GM19324 (cell line): ENCODE measurements at regions not wholly inside any gene's neighbourhood (a gene's known extent, or its start where the extent isn't known, plus 50 kb on each side); places are given as distances from the start of the nearest gene placed in this dataset.
"Not testable (repeated sequence)": the region's sequence is repeated elsewhere in the genome, so short reads cannot be mapped to it uniquely, and the experiment has no call there.

ENCODE experiments used
- ATAC-seq: cut with Tn5 transposase; IDR thresholded peaks from one replicate; pipeline ENCODE4 v1.9.1; 2021; ENCODE audit warnings: mild to moderate bottlenecking, moderate library complexity; ENCODE audit not compliant: unreplicated experiment, low FRiP score

DNA sequence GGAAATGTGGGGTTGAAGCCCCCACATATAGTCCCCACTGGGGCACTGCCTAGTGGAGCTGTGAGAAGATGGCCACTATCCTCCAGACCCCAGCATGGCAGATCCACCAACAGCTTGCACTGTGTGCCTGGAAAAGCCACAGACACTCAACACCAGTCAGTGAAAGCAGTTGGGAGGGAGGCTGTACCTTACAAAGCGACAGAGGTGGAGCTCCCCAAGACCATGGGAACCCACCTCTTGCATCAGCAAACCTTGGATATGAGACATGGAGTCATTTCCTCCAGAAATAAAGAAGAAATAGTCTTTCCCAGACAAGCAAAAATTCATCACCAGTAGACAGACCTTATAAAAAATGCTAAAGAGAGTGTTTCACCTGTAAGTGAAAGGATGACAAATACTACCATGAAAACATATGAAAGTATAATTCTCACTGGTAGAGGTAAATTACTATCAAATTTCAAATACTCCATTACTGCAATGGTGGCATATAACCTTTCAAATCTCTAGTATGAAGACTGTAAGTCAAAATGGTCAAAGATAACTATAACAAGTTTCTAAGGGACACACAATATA is 152.6 kb upstream of the EPHA4 start:
- ATAC-seq, result no peak

DNA sequence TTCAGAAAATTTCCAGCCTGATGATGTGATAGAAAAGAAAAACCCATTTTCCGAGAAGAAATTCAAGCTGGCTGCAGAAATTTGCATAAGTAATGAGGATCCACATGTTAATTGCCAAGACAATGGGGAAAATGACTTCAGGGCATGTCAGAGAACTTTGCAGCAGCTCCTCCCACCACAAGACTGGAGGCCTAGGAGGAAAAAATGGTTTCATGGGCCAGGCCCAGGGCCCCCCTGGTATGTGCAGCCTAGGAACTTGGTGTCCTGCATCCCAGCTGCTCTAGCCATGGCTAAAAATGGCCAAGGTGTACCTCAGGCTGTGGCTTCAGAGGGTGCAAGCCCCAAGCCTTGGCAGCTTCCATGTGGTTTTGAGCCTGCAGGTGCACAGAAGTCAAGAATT is 152.0 kb upstream of the EPHA4 start:
- ATAC-seq, result not testable (repeated sequence)

DNA sequence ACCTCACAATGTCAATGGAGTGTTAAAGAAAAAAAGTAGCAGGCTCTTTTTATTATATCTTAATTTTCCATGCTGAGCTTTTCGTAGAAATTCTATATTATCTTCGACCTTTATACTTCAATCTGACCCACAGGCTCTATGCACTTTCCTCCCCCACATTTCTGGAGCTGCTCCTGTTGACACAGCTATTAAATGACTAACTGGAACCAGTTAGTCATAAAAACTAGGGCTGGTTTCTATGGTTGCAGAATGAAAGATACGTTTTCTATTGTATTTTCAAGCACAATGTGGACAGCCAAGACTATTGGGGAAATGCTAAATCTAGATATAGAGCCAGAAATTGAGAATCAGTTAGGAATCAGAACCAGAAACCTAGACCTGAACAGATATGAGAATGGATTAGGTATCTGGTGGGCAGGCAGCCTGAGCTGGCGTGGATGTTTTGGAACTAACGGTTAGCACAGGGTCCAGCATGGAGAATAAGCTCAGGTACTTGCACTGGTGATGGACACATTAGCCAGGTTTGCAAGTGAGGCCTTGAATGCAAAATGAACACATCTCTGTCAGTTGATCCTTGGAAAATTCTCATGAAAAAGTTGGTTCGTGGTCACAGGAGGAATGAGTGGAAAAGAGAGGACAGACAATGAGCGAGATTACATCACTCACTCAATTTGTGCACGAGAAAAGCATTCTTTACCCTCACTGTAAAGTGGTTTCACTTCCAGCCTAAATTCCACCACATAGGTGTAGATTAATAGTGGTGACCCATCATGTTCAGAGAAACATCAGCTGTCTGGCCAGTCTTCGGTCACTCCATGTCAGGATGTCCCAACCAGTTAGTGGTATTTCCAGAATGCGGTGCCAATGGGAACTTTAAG is 144.6 kb upstream of the EPHA4 start:
- ATAC-seq, result no peak

DNA sequence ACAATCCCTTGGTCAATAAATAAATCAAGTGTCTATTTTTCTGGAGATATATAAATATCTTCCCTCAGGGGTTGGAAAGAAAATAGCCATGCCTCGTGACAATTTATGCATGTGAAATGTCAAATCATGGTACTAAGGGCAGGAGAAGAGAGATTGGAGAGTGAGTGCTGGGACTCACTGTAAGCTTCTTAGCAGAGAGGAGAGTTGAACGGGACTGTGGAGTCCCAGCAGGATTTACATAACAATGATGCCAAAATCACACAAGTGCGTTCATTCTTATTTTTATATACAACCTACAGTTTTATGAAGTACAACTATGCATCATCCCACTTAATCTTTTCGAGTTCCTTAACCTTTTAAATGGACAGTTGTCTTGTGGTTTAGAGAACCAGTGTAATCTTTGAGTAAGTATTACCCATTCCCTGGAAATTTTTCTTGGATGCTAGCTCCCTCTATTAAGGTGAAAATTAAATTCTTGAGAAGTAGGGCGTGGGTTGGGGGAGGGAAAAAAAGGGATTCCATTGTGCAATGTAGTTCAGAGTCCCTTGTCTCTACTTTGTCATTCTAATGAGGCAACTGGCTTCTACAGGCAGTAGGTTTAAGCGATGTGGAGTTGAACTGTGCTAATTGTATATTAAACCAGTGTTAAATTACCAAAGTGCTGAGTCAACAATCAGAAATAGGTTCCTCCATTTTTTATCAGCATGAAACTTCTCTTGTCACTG is 143.6 kb upstream of the EPHA4 start:
- ATAC-seq, result no peak

DNA sequence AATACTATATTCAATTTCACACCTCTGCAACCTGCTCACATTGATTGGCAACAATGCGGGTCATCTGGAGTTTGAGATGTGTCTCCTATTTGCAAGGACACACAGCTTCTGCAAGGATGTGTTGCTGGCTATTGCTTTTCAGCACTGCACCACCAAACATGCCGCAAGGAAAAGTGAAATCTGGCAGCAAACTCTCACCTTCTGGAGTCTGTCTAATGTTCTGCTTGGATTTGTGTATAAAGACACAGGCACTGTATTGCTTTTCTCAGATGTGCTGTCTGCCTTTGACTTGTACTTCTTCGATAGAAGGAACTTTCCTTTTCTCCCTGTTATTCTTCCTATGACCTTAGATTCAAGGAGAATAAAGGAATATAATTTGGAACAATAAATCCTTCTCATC is 138.6 kb upstream of the EPHA4 start:
- no peak for ATAC-seq

DNA sequence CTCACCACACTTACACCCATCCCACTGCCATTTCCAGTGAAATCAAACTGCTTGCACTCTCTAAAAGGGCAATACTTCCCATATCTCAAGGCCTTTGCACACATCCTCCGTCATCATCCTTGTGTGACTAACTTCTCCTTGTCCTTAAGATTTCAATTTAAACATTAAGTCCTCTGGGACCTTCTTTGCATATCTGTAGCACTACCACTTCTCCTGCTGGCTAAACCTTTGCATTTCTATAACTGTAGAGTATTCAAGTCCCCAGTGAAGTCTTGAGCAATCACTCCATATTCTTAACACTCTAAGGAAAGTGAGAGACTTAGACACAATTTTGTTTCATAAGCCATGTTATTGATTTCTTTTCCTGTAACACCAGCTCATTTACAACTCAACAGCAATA is 136.8 kb upstream of the EPHA4 start:
- no peak for ATAC-seq

DNA sequence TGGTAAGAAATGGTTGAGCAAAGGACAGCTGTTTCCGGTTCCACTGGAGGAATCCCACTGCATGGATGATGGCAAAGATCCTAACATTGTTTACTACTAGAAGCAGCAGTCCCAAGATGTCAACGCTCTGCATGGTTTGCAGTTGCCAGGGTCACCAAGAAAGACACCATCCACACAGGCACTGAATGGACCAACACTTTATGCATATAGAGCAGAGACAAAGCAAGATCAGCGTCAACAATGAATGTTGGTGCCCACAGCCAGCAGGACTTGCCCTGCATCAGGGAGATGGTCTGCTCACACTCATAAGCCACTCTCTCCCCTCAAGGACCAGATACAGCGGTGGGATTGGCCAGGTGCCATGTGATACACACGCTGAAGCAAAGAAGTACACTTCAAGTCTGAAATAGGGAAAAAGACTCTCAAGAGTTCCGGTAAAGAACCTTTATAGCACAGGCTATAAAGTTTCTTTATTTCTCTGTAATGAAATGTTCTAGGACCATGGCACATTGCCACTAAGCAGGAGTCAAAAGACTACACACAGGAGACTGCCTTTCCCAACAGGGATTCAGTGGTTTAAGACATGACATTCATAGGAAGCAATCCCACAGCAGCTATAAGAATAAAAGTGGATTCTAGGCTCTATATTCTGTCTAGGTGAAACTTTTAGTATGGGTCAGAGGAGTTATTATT is 133.2 kb upstream of the EPHA4 start:
- ATAC-seq, result no peak

DNA sequence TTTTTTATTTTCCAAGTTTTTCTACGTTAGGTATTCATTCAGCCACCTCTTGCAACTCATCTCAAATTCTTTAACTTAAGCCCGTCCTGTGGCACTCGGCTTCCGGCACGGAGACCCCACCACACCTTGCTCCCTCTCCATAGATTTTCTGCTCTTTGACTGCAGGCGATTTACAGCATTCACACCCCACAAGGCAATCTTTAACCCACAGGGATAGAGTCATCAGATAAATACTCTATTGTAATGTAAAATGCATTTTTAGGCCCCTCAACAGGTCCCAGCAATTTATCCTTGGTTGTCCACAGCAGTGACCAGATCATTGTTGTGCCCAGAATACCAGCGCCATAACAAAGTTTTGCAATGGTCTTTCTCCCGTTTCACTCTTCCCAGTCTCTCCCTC is 132.3 kb upstream of the EPHA4 start:
- ATAC-seq, result no peak

DNA sequence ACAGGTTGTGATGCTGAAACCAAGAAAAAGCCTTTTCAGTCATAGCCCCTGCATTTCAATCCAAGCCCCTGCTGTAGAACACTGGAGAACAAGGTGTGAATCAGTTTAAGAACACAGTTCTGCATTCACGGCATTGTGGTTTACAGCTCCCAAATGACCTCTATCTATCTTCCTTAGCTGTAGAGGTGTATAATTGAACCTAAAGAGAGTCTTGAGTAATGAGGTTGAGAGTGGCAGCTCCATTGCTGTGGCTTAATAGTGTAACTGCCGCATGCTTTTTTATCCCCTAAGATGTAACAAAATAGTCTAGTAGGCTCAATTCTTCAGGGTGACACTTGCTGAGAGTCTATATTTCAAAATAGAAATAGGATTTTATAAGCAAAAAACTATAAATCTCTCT is 121.3 kb upstream of the EPHA4 start:
- no peak for ATAC-seq

DNA sequence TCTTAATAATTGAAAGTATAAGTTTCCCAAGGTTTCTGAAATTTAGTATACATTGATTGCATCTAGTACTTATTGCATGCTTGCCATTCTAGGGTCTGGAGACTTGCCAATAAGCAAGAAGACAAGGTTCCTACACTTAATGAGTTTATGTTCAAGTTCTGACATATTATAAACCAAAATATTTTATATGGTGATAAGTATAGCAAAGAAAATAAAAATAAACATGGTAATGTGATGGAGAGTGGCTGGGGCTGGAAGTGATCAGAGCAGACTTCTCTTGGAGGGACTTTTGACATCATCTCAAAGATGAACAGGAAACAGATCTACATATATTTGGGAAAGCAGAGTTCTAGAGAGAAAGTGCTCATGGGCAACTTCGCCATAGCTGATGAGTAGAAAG is 119.5 kb upstream of the EPHA4 start:
- no peak for ATAC-seq

DNA sequence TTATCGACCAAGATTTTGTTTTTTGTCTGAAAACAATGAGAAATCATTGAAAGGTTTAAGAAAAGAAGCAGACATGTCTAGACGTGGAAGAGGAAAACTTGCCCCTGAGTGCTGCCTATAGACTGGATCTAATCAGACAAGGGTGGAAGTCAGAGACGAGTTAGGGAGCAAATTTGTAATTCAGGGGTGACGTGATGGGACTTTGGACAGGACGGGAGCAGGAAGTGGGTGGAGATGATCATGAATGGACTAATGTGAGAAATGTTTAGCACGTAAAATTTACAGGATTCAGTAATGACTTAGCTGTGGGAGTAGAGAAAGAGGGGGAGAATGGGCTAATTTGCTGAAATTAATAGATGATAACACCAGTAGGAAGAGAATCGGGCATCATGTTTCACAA is 117.0 kb upstream of the EPHA4 start:
- no peak for ATAC-seq

DNA sequence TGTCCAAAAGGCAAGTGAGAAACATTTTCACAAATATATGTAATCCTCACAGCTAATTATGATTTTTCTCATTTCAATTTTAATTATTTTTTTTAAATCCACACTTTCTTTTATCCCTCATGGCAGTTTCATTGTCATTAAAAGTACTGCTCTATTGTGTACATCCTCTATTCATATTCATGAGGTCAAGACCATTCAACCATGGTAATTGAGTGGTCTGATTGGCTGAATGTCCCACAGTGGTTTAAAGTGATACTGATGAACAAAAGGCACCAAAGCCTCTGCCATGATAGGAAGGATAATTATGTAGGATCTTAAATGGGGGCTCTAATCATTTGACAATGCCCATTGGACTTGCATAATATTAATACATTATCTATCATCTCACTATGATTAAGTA is 108.4 kb upstream of the EPHA4 start:
- no peak for ATAC-seq

DNA sequence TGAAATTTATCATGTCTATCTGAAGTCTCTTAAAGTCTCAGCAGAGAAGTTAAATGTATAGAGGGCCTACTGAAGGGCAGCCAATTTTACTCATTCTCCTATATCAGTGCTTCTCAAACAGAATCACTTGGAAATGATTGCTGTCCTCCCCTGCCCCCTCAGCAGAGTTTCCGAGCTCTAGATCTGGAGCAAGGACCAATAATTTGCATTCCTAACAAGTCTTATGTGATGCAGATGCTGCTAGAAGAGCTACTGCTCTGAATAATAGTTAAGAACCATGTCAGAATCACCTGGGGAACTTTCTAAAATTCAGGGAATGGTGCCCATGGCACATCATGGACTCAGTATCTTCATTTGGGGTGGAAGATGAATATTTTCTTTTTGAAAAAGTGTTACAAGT is 105.6 kb upstream of the EPHA4 start:
- ATAC-seq, result no peak

DNA sequence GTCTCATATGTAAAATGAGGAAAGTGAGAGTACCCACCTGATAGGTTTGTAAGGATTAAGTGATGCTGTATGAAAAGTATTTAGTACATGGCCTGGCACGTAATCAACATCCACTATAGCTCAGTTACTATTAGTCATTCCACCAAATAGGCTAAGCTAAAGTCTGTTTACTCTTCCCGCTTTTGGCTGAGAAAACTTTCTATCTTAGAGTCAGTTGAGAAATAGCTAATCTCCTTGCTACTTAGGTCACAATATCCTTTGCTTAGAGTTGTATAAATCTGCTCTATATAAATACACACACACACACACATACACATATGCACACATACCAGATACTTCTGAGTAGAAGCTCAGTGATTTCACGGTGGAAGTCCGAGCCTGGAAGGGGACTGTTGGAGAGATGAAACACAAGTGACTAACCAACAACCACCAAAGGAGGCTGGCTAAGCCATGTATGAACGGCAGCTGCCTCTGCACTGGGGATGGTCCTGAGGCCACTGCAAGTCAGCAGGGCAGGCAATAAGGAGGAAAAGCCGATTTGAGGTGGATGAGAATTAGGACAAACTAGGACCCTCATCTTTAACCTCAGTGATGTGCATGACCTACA is 104.6 kb upstream of the EPHA4 start:
- no peak for ATAC-seq

DNA sequence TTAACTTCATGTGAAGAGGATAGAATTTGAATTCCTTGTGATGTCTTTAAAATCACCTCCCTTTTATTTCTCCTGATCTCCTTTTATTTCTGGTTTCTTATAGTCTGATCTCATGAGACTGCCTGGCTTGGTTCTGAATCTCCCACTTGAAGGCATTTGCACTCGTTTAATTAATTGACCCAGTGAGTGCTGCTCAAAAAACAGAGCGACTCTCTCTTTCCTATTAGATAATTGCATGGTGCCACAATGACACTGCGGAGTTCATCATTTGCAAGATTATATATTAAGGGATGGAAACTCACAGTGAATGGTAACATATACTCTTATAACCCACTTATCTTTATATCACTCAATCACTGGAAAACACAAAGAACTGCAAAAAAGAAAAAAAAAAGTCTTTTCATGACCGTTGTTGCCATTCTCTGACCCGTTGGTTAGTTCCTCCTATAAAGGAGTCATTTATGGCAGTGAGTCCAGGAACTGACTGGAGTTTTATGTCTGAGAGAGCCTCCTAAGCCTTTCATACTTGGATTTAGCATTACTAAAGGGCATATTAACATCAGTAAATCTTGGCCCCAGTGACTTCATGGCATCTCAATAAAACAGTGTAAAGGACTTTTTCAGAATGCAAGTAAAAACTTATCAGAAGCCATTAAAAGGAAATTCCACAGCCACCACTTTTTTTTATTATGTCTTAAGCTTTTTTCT is 103.3 kb upstream of the EPHA4 start:
- no peak for ATAC-seq

DNA sequence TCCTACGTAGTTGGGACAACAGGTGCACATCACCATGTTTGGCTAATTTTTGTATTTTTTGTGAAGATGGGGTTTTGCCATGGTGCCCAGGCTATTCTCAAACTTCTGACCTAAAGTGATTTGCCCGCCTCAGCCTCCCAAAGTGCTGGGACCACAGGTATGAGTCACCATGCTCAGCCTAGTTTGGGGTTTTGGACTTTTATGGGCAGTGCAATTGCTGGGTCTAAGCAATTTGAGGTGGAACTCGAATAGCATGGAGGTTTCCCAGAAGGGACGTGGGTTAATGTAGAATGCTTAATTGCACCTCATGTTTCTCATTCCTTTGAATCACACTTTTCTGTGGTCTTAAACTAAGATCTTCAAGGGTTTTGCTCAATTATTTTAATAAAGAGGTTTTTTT is 102.3 kb upstream of the EPHA4 start:
- ATAC-seq, result no peak

DNA sequence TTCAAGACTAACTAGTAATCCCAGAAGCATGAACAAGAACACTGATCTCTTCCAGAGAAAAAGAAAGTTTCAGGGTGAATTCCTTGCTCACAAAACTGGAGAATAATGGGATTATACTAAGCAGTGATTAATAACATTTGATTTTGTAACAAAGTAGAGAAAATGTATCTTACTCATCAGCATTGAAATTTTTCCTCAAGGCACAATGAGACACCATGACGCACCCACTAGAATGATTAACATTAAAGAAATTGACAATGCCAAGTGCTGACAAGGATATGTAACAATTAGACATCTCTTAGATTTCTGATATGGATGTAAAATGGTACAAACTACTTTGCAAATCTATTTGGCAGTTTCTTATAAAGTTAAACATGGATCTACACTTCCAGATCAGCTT is 101.1 kb upstream of the EPHA4 start:
- no peak for ATAC-seq

DNA sequence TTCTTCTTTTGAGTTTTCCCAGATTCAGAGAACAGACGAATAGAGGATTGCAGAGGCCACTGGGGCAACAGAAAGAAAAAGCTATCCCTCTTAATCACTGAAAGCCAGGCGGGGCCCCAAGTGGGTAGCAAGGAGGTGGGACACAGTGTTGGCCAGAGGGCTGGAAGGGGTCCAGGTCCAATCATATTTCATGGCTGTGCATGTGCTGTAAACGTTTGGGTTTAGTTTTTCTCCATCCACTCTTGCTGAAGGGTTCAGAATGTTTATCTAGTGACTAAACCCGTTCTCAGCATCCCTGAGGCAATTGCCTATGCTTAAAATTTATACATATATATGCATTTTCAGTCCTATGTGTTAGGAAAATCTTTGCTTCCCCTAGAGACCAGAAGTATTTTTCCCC is 99.4 kb upstream of the EPHA4 start:
- ATAC-seq, result no peak

DNA sequence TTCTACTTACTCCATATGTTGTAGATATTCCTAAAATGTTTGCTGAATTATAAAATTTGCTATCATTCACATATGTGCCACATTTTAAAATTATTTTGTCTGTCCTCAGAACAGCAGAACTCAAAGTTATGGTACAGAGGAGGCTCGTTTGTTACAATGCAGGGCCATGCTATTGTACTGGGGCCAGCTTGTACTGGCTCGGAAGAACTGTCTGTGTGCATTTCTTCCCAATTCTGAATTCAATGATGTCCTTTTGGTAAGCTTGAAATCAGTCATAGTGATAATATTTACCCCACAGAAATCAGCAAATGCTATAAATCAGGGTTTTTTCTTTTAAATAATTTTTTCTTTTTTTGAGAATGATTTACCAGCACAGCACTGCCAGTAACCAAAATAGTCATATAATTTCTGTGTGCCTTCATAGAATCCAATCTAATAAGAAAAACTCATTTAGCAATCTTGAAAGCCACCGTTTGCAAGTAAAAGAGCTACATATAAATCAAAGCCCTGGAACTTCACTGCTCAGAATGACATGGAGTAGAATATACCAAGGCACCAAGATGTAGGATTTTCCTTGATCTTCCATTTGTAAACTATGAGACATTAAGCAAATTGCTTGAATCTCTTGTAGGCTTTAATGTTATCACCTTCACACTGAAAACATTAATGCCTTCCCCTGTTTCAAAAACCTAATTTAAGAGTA is 90.7 kb upstream of the EPHA4 start:
- ATAC-seq, result no peak

DNA sequence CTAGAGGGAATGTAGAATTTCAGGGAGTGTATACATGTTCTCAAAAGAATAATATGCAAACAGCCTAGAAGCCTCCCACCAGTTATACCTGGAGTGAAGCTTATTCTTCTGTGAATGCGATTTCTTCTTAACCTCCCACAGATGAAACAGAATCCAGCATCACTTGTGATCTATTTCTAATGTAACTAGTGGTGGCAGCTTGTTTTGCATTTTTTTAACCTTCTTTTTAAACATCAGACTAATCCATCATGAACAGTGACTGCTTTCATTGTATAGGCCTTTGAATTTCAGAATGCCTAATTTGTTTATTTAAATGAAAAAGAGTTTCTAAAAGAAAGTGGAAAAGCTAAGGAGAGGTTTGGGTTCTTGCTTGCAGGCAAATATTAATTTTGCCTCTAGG is 85.7 kb upstream of the EPHA4 start:
- ATAC-seq, result no peak
